ENCODE measurements at regions not wholly inside any gene's neighbourhood (a gene's known extent, or its start where the extent isn't known, plus 50 kb on each side); places are given as distances from the start of the nearest gene placed in this dataset.
"Not testable (repeated sequence)": the region's sequence is repeated elsewhere in the genome, so short reads cannot be mapped to it uniquely, and the experiment has no call there.

DNA sequence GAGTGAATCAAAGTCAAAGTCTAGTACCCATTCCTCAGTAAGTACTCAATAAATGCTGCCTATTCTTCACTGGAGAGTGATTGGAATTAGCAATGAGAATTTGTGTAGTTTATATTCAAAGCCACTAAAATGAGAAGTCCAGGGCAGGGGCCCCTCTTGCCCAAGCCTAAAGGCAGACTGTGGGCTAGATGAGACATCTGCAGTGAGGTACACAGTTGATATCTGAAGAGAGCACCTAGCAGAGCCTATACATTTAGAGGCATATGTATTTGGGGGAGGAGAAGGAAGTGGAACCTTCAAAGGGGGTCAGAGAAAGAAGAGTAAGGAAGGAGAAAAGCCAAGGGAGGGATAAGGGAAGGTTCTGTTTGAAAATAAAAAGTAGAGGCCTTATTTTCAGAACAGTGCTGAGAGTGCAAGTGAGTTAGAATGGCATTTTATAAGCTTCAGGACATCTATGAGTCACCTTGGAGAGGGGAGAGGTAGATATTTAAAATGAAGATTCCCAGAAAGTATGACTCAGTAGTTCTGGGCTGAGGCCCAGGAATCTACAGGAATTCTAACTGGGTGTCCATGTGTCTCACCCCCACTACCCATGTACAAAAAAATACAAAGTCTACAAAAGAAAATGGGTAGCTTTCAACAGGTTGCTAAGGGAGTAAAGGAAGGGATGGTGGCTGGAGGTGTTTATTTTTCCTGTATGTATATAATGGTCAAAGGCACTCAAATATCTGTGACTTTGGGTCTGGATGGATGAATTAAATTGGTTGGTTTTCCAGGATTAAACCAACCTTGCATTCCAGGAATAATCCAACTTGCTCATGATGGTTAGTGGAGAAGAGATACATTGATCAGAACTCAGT lies 135.1 kb downstream of the ZFP64 start:
- intact Hi-C loops (cut with micrococcal nuclease) = no loop called here
- ATAC-seq (no peak), DNase-seq (no peak)

DNA sequence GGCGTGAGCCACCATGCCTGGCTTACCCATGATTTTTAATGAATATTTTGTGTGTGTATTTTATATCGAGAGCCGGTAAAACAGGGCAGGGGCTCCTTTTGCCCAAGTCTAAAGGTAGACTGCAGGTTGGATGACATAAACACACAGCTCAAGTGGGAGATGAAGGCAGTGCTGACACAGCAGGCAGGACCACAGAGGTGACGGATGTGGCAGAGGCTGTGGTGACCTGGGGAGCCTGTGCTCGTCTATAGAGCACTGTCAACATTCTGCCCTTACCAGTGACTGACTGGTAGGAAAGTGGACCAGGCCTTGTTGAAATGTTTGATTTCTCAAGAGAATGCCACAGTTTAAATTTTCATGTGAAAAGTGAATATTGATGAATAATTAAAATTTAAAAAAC lies 137.5 kb downstream of the ZFP64 start:
- intact Hi-C loops (cut with micrococcal nuclease) = no loop called here
- ATAC-seq (no peak), DNase-seq (no peak)

DNA sequence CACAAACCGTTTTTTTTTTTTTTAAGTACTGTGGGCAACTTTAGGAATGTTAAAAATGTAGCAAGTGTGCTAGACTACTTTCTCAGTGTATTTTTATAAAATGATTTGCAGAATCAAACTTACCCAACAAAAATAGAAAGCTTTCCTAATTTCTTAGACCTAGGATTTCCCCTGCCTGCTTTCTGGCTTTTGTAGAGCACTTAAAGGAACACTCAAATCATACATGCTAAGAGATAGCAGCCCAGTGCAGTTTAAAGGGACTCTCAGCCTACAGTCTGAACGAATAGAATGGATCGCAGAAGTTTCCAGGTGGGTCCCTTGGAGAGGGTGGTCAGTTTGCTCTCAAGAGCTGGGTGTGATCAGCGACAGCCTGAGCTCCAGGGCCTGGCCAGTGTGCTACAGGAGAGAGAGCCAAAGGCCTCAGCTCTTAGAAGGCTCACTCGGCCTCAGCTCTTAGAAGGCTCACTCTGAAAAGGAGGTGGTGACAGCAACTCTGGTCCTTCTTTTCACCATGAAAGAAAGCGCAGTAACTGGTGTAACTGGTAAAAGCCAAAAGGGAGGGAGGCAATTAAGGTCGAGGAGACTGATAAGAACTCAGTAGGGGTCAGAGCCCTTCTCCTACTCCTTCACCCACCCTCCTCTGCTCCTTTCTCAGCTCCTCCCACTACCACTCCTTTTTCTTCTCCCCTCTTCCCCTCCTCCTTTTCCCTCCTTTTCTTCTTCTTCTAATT lies 142.4 kb downstream of the ZFP64 start:
- intact Hi-C loops (cut with micrococcal nuclease) = no loop called here
- no peak for ATAC-seq
- no peak for DNase-seq

DNA sequence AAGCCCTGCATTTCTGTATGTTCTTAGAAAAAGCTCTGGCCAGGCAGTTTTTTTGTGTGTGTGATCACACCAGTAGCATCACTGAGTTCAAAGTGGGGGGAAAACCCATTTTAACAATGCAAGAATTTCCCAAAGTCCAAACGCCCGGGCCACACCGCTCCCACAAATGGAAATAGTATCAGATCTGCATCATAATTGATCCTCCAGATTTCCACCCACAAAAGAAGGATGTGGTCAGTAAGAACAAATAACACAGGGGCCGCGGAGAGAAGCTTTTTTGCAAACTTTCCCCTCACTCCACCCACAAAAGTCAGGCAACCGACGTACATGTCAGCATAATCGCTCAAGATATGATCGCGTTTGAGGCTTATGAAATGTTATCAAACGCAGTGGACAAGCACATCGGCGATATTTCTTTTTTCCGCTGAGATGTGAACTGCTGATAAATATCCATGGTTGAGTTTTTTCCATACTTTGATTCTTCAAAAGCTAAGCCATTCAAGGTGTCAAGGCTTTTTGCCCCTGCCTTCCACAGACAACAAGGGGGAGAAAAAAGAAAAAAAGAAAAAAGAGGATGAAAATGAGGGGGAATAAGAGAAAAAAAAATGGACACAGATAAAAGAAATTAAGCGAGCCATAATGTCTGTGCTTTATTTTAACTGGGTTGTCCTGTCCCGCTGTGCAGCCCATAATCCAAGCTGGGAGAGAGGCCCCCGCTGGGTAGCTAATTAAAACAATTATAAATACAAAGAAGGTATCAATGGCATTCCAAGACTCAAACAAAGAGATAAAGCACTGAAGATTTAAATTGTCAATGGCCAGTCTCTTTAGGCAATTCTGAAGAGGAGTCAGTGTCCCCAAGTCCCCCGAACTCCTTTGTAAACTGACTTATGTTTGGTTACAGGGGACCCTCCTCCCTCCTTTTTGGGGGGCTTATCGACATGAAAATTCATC lies 143.5 kb downstream of the ZFP64 start:
- intact Hi-C loops (cut with micrococcal nuclease) = no loop called here
- no peak for ATAC-seq
- DNase-seq = no peak

DNA sequence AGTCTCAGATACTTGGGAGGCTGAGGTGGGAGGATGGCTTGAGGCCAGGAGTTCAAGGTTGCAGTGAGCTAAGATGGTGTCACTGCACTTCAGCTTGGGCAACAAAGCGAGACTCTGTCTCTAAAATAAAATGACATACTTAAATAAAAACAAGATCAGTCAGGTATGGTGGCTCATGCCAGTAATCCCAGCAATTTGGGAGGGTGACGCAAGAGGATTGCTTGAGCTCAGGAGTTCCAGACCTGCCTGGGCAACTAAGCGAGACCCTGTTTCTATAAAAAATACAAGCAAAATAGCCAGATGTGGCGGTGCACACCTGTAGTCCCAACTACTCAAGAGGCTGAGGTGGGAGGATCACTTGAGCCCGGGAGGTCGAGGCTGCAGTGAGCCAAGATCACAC lies 149.6 kb downstream of the ZFP64 start:
- ATAC-seq (no peak), DNase-seq (no peak)
- intact Hi-C loops (cut with micrococcal nuclease) = no loop called here

DNA sequence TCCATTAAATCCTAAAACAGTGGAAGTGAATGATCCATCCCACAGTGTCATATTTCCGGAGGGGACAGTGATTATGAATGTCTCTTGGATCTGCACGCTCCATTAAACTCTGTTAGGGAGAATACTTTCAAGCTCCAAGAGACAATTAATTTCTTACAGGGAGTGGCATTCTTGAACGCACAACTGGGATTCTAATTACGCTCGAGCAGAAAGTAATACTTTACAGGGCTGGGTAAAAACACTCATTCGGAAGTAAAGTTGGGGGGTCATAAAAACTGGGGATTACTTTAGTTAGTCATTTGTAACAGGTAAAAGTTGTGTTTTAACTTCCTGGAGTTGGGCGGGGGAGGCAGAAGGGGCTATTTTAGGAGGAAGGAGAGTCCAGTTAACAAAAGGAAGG lies 151.8 kb downstream of the ZFP64 start:
- no peak for ATAC-seq
- intact Hi-C loops (cut with micrococcal nuclease) = no loop called here
- no peak for DNase-seq

DNA sequence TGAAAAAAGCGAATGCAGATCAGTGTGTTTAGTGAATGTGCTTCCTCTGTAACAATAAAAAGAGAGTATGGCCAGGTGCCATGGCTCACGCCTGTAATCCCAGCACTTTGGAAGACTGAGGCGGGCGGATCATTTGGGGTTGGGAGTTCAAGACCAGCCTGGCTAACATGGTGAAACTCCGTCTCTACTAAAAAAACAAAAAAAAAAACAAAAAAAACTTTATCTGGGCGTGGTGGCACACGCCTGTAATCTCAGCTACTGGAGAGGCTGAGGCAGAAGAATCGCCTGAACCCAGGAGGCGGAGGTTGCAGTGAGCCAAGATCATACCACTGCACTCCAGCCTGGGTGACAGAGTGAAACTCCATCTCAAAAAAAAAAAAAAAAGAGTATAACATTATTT lies 152.9 kb downstream of the ZFP64 start:
- intact Hi-C loops (cut with micrococcal nuclease); ATAC-seq; DNase-seq: not testable (repeated sequence)

DNA sequence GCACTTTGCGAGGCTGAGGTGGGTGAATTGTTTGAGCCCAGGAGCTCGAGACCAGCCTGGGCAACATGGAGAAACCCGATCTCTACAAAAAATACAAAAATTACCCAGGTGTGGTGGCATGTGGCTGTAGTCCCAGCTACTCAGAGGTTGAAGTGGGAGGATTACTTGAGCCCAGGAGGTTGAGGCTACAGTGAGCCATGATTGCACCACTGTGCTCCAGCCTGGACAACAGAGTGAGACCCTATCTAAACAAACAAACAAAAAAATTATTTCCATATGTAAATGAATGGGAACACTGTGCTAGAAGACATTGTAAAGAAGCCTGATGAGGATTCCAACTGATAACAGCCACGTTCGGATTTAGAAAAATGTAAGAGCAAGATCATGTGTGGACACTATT lies 154.2 kb downstream of the ZFP64 start:
- DNase-seq (no peak), ATAC-seq (no peak)
- intact Hi-C loops (cut with micrococcal nuclease) = no loop called here

DNA sequence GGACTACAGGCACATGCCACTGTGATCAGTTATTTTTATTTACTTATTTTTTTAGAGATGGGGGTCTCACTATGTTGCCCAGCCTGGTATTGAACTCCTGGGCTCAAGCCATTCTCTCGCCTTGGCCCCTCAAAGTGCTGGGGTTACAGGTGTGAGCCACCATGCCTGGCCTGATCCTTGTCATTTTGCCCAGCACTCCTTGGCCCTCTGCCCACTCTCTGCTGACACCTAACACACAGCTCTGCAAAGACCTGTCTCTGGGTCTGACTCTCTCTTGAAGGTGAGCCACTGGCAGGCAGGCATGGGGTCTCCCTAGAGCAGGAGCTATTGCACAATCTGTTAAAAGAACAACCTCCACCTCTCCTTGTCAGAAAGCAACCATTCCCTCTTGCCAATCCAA lies 155.6 kb downstream of the ZFP64 start:
- intact Hi-C loops (cut with micrococcal nuclease) = no loop called here
- ATAC-seq = no peak
- peak; percentile 35 for DNase-seq

DNA sequence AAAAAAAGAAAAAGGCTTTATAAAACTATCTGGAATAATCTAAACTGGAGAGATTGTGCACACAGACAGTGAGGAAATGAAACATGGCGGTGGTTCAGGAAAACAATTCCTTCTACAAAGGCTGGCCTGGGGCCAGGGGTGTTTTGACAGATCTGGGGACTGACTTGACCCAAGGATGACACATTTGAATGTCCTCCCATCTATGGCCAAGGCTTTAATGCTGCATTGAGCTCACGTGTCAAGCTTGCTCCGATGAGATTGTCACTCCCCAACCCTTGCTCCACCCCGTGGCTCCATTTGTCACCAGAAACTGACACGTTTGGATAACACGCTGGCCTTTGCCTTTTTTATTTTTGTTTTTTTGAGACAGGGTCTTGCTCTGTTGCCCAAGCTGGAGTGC lies 156.1 kb downstream of the ZFP64 start:
- ATAC-seq (no peak), DNase-seq (no peak)
- intact Hi-C loops (cut with micrococcal nuclease) = no loop called here

DNA sequence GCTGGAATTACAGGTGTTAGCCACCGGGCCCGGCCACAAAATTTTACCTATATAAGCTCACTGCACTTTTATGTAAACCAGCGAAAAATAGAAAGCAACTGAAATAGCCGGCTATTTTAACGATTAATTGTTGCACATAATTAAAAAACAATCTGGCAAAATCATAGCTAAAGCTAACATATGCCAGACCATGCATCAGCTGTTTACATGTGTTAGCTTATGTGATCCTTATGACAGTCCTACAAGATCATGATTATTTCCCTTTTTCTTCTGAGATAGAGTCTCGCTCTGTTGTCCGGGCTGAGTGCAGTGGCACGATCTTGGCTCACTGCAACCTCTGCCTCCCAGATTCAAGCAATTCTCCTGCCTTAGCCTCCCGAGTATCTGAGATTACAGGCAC lies 157.0 kb downstream of the ZFP64 start:
- DNase-seq (no peak), ATAC-seq (no peak)
- intact Hi-C loops (cut with micrococcal nuclease) = no loop called here

DNA sequence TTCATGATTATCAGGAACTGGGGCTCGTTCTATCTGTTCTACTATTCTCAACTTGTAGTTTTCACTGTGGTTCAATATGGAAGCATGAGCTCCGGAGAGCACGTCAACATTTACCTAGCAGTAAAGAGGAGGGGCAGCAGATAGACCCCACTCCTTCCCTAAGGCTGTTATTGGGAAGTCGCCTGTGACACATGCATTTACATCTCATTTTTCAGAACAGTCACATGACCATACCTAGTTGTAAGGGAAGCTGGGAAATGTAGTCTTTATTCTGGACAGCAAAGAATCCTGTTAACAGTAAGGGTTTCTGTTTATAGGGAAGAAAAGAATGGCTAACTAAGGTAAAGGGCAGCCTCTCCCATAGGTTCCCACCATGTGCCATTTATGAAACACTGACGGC lies 158.3 kb downstream of the ZFP64 start:
- no peak for ATAC-seq
- DNase-seq = no peak
- intact Hi-C loops (cut with micrococcal nuclease) = no loop called here

DNA sequence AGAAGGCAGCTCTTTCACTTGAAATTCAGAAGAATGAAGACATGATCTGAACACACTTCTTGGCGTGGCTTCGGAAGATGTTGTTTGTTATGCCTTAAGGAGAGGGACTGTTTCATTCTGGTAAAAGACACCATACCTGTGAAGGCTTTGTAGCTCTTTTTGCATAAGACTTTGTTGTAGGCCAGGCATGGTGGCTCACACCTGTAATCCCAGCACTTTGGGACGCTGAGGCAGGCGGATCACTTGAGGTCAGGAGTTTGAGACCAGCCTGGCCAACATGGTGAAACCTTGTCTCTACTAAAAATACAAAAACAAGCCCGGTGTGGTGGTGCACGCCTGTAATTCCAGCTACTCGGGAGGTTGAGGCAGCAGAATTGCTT lies 159.3 kb downstream of the ZFP64 start:
- ATAC-seq; intact Hi-C loops (cut with micrococcal nuclease); DNase-seq: not testable (repeated sequence)

DNA sequence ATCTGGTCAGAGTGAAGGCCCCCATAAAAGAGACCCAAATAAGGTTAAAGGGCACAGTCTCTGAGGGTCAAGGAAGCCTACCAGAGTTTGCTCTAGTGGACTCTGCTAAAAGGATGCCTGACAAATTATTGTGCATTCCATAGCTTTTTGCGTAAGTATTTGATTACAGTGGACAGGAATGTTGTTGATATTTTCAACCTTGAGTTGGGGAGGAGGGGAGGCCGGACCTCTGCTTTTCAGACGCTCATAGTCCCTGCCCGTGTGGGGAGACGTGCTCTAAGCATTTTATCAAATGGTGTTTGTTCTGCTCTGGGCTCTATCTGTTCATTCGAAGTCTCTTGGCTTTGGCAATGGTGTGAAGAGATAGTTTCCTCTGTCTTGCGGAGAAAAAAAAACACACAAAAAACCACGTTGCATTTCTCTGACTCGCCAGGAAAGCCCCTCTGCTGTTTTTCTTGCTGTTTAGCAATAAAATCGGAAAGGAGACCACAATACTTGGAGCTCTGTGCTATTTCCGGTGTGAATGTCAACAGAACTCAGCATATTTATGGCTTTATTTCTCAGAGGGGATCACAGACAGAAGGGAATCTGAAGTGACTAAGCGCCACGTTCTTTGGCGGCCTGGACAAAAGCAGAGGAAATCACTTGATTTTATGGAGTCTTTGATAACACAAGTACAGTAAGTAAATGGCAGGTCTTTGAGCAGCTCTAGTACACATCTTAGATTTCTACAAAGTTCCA lies 159.8 kb downstream of the ZFP64 start:
- intact Hi-C loops (cut with micrococcal nuclease) = no loop called here
- no peak for DNase-seq
- no peak for ATAC-seq

DNA sequence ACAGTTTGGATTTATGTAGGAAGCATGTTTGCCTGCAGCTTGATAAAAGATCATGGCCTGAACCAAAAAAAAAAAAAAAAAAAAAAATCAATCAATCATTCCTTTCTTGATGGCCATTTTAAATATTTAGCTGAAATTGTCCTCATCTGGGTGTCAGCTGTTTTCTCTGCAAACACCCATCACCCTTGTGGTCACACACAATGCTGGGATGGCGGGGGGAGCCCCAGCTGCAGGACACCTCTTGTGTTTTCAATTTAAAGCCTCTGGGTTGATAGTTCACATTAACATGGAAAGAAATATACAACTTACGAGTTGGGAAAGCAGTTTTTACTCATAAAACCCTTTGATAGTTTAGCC lies 160.4 kb downstream of the ZFP64 start:
- ATAC-seq (no peak), DNase-seq (no peak)
- intact Hi-C loops (cut with micrococcal nuclease) = no loop called here

DNA sequence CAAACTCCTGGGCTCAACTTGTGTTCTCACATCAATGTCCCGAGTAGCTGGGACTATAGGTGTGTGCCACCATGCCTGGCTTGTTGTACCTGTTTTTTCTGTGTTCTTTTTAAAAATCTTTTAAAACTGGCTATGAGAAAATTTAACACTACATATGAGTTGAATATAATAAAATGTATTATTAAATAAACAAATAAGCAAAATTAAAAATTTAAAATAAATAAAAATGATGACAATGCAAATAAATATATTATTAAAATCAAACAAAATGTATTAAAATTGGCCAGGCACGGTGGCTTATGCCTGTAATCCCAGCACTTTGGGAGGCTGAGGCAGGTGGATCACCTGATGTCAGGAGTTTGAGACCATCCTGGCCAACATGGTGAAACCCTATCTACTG lies 162.4 kb downstream of the ZFP64 start:
- intact Hi-C loops (cut with micrococcal nuclease); ATAC-seq; DNase-seq: not testable (repeated sequence)

DNA sequence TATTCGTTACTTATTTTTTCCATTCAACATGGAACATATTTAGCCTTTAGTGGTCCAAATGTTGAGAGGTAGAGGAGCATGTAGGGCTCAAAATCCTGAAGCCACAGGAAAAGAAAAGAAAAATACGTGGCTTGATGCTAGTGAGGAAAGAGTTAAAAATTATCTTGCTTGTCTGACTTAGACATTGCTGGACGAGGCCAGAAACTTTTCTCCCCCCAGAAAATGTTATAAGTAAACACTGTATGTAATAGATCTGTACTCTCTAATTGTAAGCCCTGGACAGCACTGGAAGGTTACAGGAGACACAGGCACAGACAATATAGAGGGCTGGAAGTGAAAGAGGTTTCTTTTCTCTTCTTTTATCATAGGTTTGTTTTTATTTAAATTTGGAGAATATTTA lies 165.6 kb downstream of the ZFP64 start:
- ATAC-seq = no peak
- intact Hi-C loops (cut with micrococcal nuclease) = no loop called here
- DNase-seq = no peak

DNA sequence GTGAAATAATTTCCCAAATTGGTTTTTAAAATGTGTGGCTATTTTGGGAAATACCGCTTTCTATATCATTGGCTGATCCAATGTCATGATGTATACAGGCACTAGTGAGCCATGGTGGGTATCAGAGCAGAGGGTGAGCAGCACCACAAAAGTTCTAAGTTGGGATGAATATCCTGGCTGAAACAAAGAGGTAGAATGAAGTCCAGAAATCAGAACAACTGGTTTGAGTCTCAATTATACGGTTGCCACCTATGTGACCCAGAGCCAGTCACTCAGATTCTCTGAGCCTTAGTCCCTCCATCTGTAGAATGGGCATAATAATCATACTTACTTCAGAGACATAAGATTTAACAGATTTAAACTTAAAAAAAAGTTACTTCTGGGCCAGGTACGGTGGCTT lies 172.3 kb downstream of the ZFP64 start:
- DNase-seq = no peak

DNA sequence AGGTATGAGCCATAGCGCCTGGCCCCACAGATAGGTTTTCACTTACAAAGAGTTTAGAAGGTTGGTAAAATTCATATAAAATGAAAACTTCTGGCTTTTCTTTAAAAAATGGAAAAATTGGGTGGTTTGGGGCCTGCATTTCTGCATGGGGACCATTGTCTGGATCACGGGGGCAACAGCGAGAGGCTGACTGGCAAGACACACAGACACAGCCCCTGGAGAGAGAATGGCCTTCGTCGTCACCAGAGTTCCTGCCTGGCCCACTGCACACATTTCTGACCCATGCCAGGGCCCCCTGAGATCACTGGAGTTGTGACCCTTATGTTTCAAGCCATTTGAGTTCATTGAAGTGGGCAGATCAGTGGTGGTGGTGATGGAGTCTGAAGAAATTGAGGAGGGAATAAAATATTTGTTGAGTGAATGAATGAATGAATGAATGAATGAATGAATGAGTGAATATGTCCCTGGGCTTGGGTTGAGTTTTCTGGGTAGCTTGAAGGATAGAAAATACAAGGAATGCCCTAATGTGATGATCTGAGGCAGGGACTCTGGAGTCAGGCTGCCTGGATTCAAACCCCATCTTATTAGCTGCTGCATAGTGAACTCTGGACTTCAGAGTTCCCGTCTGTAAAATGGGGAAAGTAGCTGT lies 173.8 kb downstream of the ZFP64 start:
- DNase-seq (no peak), ATAC-seq (no peak)
- intact Hi-C loops (cut with micrococcal nuclease) = no loop called here

More for the DNA sequence above, 172.3 kb downstream of the ZFP64 start:
- intact Hi-C loops (cut with micrococcal nuclease) = no loop called here
- no peak for ATAC-seq

Measured in left ventricle myocardium superior (tissue), 1 donor.